ENCODE measurements at regions not wholly inside any gene's neighbourhood (a gene's known extent, or its start where the extent isn't known, plus 50 kb on each side); places are given as distances from the start of the nearest gene placed in this dataset.
"Not testable (repeated sequence)": the region's sequence is repeated elsewhere in the genome, so short reads cannot be mapped to it uniquely, and the experiment has no call there.

- DNase-seq (ENCODE audit: low read depth): no peak
- POLR2A ChIA-PET: no interaction called here
- CTCF ChIA-PET: no interaction called here
- peaks cover 3% of the 10 kb centered on the region; the same call in 1 of the 2 replicates for H3K27me3 ChIP-seq (ENCODE audit: control insufficient read depth, insufficient read depth, low read length)
- H3K36me3 ChIP-seq (ENCODE audit: control insufficient read depth, insufficient read depth, low read length): no peaks in the 10 kb centered on the region
- TF ChIP-seq CTCF (IDR thresholded peaks at IDR 0.05; ENCODE audit: insufficient read depth, low read depth, low read length): no peak
- H3K4me3 ChIP-seq (ENCODE audit: low read depth, low read length): no peak overlapping the region
Measured at GRCh38 chr22:23380230-23380573, 199.9 kb downstream of the IGLL1 start.

GRCh38 chr22:23379540-23380229, 199.4 kb downstream of the BCR start:
- H3K4me3 ChIP-seq (ENCODE audit: low read depth, low read length); POLR2A ChIA-PET; H3K36me3 ChIP-seq (ENCODE audit: control insufficient read depth, insufficient read depth, low read length); DNase-seq (ENCODE audit: low read depth); H3K27me3 ChIP-seq (ENCODE audit: control insufficient read depth, insufficient read depth, low read length); CTCF ChIA-PET: not testable (repeated sequence)

GRCh38 chr22:23377767-23378166, 197.5 kb downstream of the BCR start:
- TF ChIP-seq CTCF (IDR thresholded peaks at IDR 0.05; ENCODE audit: insufficient read depth, low read depth, low read length): no peak
- ChIA-PET CTCF (interaction anchor here (5.1 kb wide), 1 partner anchor 8 kb away, joined by 42 read pairs; no protein-coding TSS in a partner anchor), POLR2A (no interaction called here)
- H3K4me3 ChIP-seq (ENCODE audit: low read depth, low read length): no peak overlapping the region
- no peak for DNase-seq (ENCODE audit: low read depth)
- no peaks in the 10 kb centered on the region for H3K36me3 ChIP-seq (ENCODE audit: control insufficient read depth, insufficient read depth, low read length)
- H3K27me3 ChIP-seq (ENCODE audit: control insufficient read depth, insufficient read depth, low read length): peaks cover 3% of the 10 kb centered on the region; the same call in 1 of the 2 replicates

- TF ChIP-seq CTCF (IDR thresholded peaks at IDR 0.05; ENCODE audit: insufficient read depth, low read depth, low read length): peak; percentile 16; the same call in 1 of the 2 replicates
- Histone ChIP-seq H3K4me3 (ENCODE audit: low read depth, low read length) (no peak overlapping the region), H3K27me3 (ENCODE audit: control insufficient read depth, insufficient read depth, low read length) (peaks cover 3% of the 10 kb centered on the region; the same call in 1 of the 2 replicates), H3K36me3 (ENCODE audit: control insufficient read depth, insufficient read depth, low read length) (no peaks in the 10 kb centered on the region)
- no peak for DNase-seq (ENCODE audit: low read depth)
- ChIA-PET POLR2A (no interaction called here), CTCF (interaction anchor here (0.6 to 5.1 kb wide), 2 partner anchors 9 to 106 kb away, joined by 3 to 42 read pairs; no protein-coding TSS in a partner anchor)
Measured at GRCh38 chr22:23376256-23376655, 195.9 kb downstream of the BCR start.

GRCh38 chr22:23375031-23375827, 194.9 kb downstream of the BCR start:
- ChIA-PET POLR2A (no interaction called here), CTCF (interaction anchor here (5.1 kb wide), 1 partner anchor 10 kb away, joined by 42 read pairs; no protein-coding TSS in a partner anchor)
- DNase-seq (ENCODE audit: low read depth): no peak
- no peak for TF ChIP-seq CTCF (IDR thresholded peaks at IDR 0.05; ENCODE audit: insufficient read depth, low read depth, low read length)
- Histone ChIP-seq H3K27me3 (ENCODE audit: control insufficient read depth, insufficient read depth, low read length) (peaks cover 4% of the 10 kb centered on the region; the same call in 1 of the 2 replicates), H3K4me3 (ENCODE audit: low read depth, low read length) (no peak overlapping the region), H3K36me3 (ENCODE audit: control insufficient read depth, insufficient read depth, low read length) (no peaks in the 10 kb centered on the region)

All from BJ (cell line).